Neutrophil (primary cell): ENCODE measurements at regions not wholly inside any gene's neighbourhood (a gene's known extent, or its start where the extent isn't known, plus 50 kb on each side); places are given as distances from the start of the nearest gene placed in this dataset.

Source experiments
- H3K27ac ChIP-seq: fragments of 200-600 bp; sonication (generic); 2 replicates; pipeline ENCODE4 v1.5.1; 2016; ENCODE audit warnings: mild to moderate bottlenecking, moderate library complexity
- H3K27me3 ChIP-seq: fragments of 200-600 bp; sonication (generic); 2 replicates; pipeline ENCODE4 v1.6.0; 2016; ENCODE audit warnings: mild to moderate bottlenecking
- H3K36me3 ChIP-seq: fragments of 200-600 bp; sonication (generic); 2 replicates; pipeline ENCODE4 v1.5.1; 2017
- H3K4me1 ChIP-seq, 2 experiments: fragments of 200-600 bp in 1 of 2; sonication (generic) in 1 of 2; 1 replicate in 1 of 2; 2 replicates in 1 of 2; pipeline versions ENCODE4 v1.5.1 to v1.6.1; 2013 to 2016; ENCODE audit warnings: low read depth in 1 of 2, low read length in 1 of 2, mild to moderate bottlenecking in 1 of 2, moderate library complexity in 1 of 2; ENCODE audit not compliant: control insufficient read depth in 1 of 2, insufficient read depth in 1 of 2
- H3K4me3 ChIP-seq, 2 experiments: fragments of 200-600 bp in 1 of 2; sonication (generic) in 1 of 2; 1 replicate in 1 of 2; 2 replicates in 1 of 2; pipeline ENCODE4 v1.5.1; 2013 to 2016; ENCODE audit warnings: low read depth in 1 of 2, low read length in 1 of 2, mild to moderate bottlenecking in 1 of 2, moderate library complexity in 1 of 2
- H3K9me3 ChIP-seq: fragments of 200-600 bp; sonication (generic); 2 replicates; pipeline ENCODE4 v1.5.1; 2016
- CTCF ChIP-seq: fragments of 200-600 bp; sonication (generic); IDR thresholded peaks from 2 replicates; pipeline ENCODE4 v1.5.1; 2016; ENCODE audit warnings: antibody characterized with exemption

DNA sequence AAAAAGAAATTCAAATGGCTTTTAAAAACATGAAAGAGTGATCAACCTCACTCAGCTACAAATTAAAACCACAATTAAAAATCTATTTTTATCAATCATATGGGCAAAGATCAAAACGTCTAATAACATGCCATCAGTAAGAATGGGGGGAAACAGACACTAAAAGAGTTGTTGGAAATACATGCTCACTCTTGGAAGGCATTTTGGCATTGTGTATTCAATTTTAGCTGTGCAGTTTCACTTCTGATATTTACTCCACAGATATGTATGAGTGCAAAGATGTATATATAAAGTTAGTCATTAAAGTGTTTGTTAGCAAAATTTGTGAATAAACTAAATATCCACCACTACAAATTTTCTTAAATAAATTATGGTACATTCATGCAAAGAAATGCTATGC lies 112.3 kb upstream of the TOP1 start:
- H3K27me3 ChIP-seq: no peaks in the 10 kb centered on the region
- no peaks in the 10 kb centered on the region for H3K4me1 ChIP-seq
- no peak for TF ChIP-seq CTCF

DNA sequence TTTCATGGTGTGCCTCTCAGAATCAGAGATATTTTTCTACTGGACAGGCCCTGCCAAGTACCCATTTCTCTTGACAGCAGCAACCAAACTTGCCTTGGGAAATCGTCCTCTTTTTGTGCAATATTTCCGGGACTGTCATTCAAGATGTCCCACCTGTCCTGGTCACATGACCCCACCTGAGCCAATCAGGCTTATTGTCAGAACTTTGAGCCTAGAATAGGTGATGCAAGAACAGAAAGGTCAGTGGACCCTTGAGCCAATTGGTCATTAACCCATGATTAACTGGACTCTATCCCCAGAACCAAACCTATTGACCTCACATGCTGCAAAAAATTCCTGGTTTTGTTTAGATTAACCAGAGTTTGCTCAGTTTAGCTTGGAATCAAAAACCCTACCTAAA lies 108.3 kb upstream of the TOP1 start:
- H3K36me3 ChIP-seq: no peaks in the 10 kb centered on the region
- TF ChIP-seq CTCF: no peak
- H3K27ac ChIP-seq: no peak overlapping the region
- no peaks in the 10 kb centered on the region for H3K4me1 ChIP-seq
- no peaks in the 10 kb centered on the region for H3K27me3 ChIP-seq
- H3K4me3 ChIP-seq: no peak overlapping the region
- H3K9me3 ChIP-seq: no peaks in the 10 kb centered on the region

More for the DNA sequence above, 112.3 kb upstream of the TOP1 start:
- H3K4me3 ChIP-seq: no peak overlapping the region
- H3K27ac ChIP-seq: no peak overlapping the region
- no peaks in the 10 kb centered on the region for H3K9me3 ChIP-seq
- H3K36me3 ChIP-seq: no peaks in the 10 kb centered on the region

DNA sequence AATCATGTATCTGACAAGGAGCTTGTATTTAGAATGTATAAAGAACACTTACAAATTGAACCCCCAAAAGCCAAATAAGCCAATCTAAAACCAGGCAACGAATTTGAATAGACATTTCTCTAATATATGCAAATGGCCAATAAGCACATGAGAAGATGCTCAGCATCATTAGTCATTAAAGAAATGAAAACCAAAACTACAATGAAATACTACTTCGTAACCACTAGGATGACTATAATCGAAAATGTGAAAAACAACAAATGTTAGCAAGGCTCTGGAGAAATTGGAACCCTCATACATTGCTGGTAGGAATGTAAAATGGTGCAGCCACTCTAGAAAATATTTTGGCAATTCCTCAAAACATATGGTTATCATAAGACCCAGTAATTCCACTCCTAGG lies 105.8 kb upstream of the TOP1 start:
- Histone ChIP-seq H3K27ac (no peak overlapping the region), H3K9me3 (no peaks in the 10 kb centered on the region)

DNA sequence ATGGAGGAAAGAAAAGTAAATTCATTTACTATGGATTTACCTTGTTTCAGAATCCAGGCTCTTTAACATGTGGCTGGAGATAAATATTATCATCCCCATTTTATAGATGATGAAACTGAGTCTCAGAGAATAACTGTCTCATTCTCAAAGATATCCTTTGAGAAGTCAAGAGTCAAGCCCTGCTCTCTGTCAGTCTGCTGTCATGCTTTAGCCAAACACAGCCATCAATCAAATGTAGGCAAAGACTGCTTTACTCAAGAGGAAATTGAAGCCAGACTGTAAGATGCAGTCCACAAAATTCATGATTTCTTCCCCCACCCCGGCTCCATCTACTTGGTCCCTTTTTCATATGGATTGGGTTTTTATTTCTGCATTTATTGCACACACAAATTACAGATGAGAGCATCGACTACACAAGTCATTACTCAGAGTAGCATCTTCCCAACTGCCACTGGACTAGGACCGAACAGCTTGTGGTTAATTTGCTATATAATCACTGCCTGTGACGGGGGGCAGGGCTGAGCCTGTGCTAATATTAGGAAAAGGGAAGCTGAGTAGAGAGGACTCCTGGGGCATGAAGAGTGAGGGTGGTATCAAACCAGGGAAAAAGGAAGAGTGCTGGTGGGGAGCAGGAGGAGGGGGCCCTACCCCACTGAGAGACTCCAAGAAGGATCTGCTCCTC lies 102.7 kb upstream of the TOP1 start:
- Histone ChIP-seq H3K27me3 (no peaks in the 10 kb centered on the region), H3K9me3 (no peaks in the 10 kb centered on the region), H3K4me1 (peaks cover 7 to 21% of the 10 kb centered on the region in 2 experiments), H3K4me3 (no peak overlapping the region), H3K27ac (no peak overlapping the region), H3K36me3 (no peaks in the 10 kb centered on the region)
- no peak for TF ChIP-seq CTCF

More for the DNA sequence above, 105.8 kb upstream of the TOP1 start:
- no peak for TF ChIP-seq CTCF
- Histone ChIP-seq H3K27me3 (no peaks in the 10 kb centered on the region), H3K36me3 (no peaks in the 10 kb centered on the region), H3K4me1 (peaks cover 7 to 18% of the 10 kb centered on the region in 2 experiments), H3K4me3 (no peak overlapping the region)

- Histone ChIP-seq H3K36me3 (no peaks in the 10 kb centered on the region), H3K4me3 (no peak overlapping the region), H3K9me3 (no peaks in the 10 kb centered on the region), H3K27ac (no peak overlapping the region), H3K27me3 (no peaks in the 10 kb centered on the region), H3K4me1 (peaks cover 7 to 21% of the 10 kb centered on the region in 2 experiments)
- TF ChIP-seq CTCF: no peak
Observed at GRCh38 chr20:40926928-40927327, 101.7 kb upstream of the TOP1 start.
